Natural killer cell (primary cell): ENCODE measurements at regions not wholly inside any gene's neighbourhood (a gene's known extent, or its start where the extent isn't known, plus 50 kb on each side); places are given as distances from the start of the nearest gene placed in this dataset.

Source experiments
- ATAC-seq, 3 donors: fragments of 150-1000 bp in 2 of 3; fragments of 200-7000 bp in 1 of 3; cut with Tn5 transposase; 1 replicate in 1 of 3; 2 replicates in 2 of 3; pipeline ENCODE4 v1.10.0; 2021; ENCODE audit warnings: mild to moderate bottlenecking in 2 of 3, moderate library complexity in 2 of 3
- DNase-seq, 2 donors: peaks; one replicate each; pipeline versions ENCODE4 v3.0.0 to v3.0.0-alpha.2; 2013 to 2021; ENCODE audit warnings: mixed read lengths in 1 of 2
- H3K27ac ChIP-seq: one replicate; pipeline ENCODE4 v1.5.1; 2013; ENCODE audit warnings: mild to moderate bottlenecking, low read length
- H3K27me3 ChIP-seq: one replicate; pipeline ENCODE4 v1.6.1; 2013; ENCODE audit warnings: low read length; ENCODE audit not compliant: control insufficient read depth, insufficient read depth
- H3K36me3 ChIP-seq: one replicate; pipeline ENCODE4 v1.6.1; 2013; ENCODE audit warnings: low read length; ENCODE audit not compliant: control insufficient read depth, insufficient read depth
- H3K4me1 ChIP-seq: one replicate; pipeline ENCODE4 v1.6.1; 2013; ENCODE audit warnings: low read length; ENCODE audit not compliant: control insufficient read depth, insufficient read depth
- H3K4me3 ChIP-seq: one replicate; pipeline ENCODE4 v1.5.1; 2013; ENCODE audit warnings: low read length
- H3K9me3 ChIP-seq: one replicate; pipeline ENCODE4 v1.6.1; 2013; ENCODE audit warnings: low read length; ENCODE audit not compliant: control insufficient read depth, insufficient read depth
- H3K27ac Mint-ChIP-seq, 2 donors: one replicate each; pipeline ENCODE4 v1.8.0; 2022; ENCODE audit warnings: mild to moderate bottlenecking in 2 of 2, mixed read lengths in 2 of 2, moderate library complexity in 1 of 2
- H3K27me3 Mint-ChIP-seq, 2 donors: one replicate each; pipeline ENCODE4 v1.8.0; 2022; ENCODE audit warnings: low read depth in 2 of 2, mixed read lengths in 2 of 2
- H3K36me3 Mint-ChIP-seq: one replicate; pipeline ENCODE4 v1.8.0; 2022; ENCODE audit warnings: mixed read lengths
- H3K4me1 Mint-ChIP-seq, 2 donors: one replicate each; pipeline ENCODE4 v1.8.0; 2022; ENCODE audit warnings: mixed read lengths in 2 of 2
- H3K4me3 Mint-ChIP-seq: one replicate; pipeline ENCODE4 v1.8.0; 2022; ENCODE audit warnings: mild to moderate bottlenecking, moderate library complexity, mixed read lengths
- H3K9me3 Mint-ChIP-seq, 2 donors: one replicate each; pipeline ENCODE4 v1.8.0; 2022; ENCODE audit warnings: mixed read lengths in 2 of 2
- WGBS: methylation state at CpG from one replicate; pipeline ENCODE4 v1.1.7; 2013; ENCODE audit warnings: missing lambda C conversion rate; ENCODE audit not compliant: insufficient coverage; 5-methylcytosine and 5-hydroxymethylcytosine counted together
- intact Hi-C: fragments of 100-400 bp; cut with micrococcal nuclease; formaldehyde crosslinking; loops from one replicate; pipeline ENCODE4 v1.14.2; 2022
- TF ChIP-seq, protein P1 (sequence below): fragments of 200-600 bp; IDR thresholded peaks from one replicate; pipeline ENCODE4 v1.8.0; 2022; ENCODE audit warnings: antibody characterized with exemption

DNA sequence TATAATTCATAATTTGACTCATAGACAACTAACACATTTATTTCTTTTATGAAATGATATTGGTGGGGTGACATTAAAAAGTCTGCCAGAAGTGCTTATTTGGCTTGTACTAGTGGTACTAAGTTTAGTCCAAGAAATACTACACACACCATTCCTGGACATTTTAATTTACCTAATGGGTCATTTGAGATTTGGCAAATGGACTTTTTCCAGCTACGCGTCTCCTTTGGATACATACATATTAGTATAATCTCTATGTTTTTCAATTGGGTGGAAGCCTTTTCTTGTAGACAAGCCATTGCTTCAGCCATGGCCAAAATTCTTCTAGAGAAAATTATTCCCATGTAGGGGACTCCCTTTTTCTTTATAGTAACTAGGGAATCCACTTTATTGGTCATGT is 968.5 kb downstream of the C4orf33 start:
- Mint-ChIP-seq H3K4me3 (no peak overlapping the region), H3K27me3 (no peaks in the 10 kb centered on the region), H3K4me1 (no peaks in the 10 kb centered on the region), H3K27ac (no peak overlapping the region), H3K9me3 (peaks cover 2 to 13% of the 10 kb centered on the region in 2 donors), H3K36me3 (no peaks in the 10 kb centered on the region)
- Histone ChIP-seq H3K27me3 (no peaks in the 10 kb centered on the region), H3K4me1 (no peaks in the 10 kb centered on the region), H3K9me3 (no peaks in the 10 kb centered on the region), H3K4me3 (no peak overlapping the region), H3K27ac (no peak overlapping the region), H3K36me3 (no peaks in the 10 kb centered on the region)
- no CpG with 5 or more reads among the region's 2 CpGs for WGBS
- ATAC-seq (no peak), DNase-seq (no peak)
- TF ChIP-seq, protein P1, sequence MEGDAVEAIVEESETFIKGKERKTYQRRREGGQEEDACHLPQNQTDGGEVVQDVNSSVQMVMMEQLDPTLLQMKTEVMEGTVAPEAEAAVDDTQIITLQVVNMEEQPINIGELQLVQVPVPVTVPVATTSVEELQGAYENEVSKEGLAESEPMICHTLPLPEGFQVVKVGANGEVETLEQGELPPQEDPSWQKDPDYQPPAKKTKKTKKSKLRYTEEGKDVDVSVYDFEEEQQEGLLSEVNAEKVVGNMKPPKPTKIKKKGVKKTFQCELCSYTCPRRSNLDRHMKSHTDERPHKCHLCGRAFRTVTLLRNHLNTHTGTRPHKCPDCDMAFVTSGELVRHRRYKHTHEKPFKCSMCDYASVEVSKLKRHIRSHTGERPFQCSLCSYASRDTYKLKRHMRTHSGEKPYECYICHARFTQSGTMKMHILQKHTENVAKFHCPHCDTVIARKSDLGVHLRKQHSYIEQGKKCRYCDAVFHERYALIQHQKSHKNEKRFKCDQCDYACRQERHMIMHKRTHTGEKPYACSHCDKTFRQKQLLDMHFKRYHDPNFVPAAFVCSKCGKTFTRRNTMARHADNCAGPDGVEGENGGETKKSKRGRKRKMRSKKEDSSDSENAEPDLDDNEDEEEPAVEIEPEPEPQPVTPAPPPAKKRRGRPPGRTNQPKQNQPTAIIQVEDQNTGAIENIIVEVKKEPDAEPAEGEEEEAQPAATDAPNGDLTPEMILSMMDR: no peak
- intact Hi-C loops: no loop called here

DNA sequence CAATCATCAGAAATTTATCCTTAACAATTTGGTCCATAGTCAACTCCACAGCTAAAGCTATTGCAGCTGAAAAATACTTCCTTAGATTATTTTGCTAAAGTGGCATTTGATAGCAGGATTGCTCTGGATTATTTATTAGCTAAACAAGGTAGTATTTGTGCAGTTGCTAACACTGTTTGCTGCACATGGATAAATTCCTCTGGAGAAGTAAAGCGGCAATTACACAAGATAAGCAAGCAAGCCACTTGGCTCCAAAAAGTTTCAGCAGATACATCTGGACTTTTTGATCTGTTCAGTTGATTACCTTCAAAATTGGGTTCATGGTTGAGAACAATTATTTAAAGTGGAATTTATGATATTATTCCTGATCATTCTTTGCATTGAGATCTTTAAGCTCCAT is 971.5 kb downstream of the C4orf33 start:
- DNase-seq: no peak
- H3K27ac ChIP-seq: no peak overlapping the region
- no peak overlapping the region for H3K4me3 Mint-ChIP-seq
- WGBS: 92% methylated on average over 1 of the region's 1 CpG
- H3K27me3 ChIP-seq: no peaks in the 10 kb centered on the region
- TF ChIP-seq, protein P1: no peak
- H3K36me3 Mint-ChIP-seq: no peaks in the 10 kb centered on the region
- H3K36me3 ChIP-seq: no peaks in the 10 kb centered on the region
- peaks cover 3% of the 10 kb centered on the region for H3K9me3 ChIP-seq
- ATAC-seq: no peak
- peaks cover 2 to 11% of the 10 kb centered on the region in 2 donors for H3K9me3 Mint-ChIP-seq
- H3K27ac Mint-ChIP-seq: no peak overlapping the region
- H3K4me1 Mint-ChIP-seq: no peaks in the 10 kb centered on the region
- intact Hi-C loops: no loop called here
- H3K4me3 ChIP-seq: no peak overlapping the region
- no peaks in the 10 kb centered on the region for H3K27me3 Mint-ChIP-seq
- H3K4me1 ChIP-seq: no peaks in the 10 kb centered on the region

DNA sequence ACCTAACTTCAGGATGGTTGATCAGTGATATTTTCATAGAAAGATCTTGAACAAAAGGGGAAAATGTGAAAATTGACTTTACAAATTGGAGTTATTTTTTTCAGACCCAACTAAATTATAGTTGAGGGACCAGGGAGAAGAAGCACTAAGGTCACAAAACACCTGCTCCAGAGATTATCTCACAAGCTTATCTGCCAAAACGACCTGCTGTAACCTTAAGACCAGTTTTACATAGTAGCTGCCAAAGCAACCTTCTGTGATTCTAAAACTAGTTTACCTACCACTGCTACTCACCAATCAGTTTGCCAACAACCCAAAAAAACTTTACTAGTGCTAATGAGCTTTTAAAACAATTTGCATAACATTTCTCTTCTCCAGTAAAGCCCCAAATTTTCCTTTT is 972.1 kb downstream of the C4orf33 start:
- H3K36me3 Mint-ChIP-seq: no peaks in the 10 kb centered on the region
- Histone ChIP-seq H3K27me3 (no peaks in the 10 kb centered on the region), H3K27ac (no peak overlapping the region), H3K4me3 (no peak overlapping the region), H3K9me3 (peaks cover 3% of the 10 kb centered on the region), H3K4me1 (no peaks in the 10 kb centered on the region), H3K36me3 (no peaks in the 10 kb centered on the region)
- 16% methylated on average over 1 of the region's 1 CpG for WGBS
- intact Hi-C loops: no loop called here
- H3K27me3 Mint-ChIP-seq: no peaks in the 10 kb centered on the region
- no peak overlapping the region for H3K27ac Mint-ChIP-seq
- H3K4me3 Mint-ChIP-seq: no peak overlapping the region
- no peaks in the 10 kb centered on the region for H3K4me1 Mint-ChIP-seq
- TF ChIP-seq, protein P1: no peak
- DNase-seq: no peak
- no peak for ATAC-seq
- H3K9me3 Mint-ChIP-seq: peaks cover 2 to 9% of the 10 kb centered on the region in 2 donors

DNA sequence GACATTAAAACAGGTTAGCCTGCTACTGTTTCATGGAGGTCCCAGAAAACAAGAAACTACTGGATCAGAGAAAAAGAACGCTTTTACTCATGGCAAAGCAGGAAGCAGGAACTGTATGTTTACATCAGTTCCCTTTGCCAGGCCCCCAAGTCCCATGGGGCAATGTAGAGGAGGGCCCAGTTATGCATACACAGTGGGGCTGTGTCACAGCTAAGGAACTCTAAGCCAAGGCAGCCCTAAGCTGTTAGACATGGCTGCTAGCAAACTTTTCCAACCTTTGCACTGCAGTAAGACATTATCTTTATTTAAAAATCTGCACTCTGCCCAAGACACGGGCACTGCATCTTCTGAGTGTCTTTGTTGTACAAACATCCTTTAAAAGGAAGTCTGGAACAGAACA is 975.8 kb downstream of the C4orf33 start:
- Mint-ChIP-seq H3K36me3 (no peaks in the 10 kb centered on the region), H3K27me3 (no peaks in the 10 kb centered on the region), H3K27ac (no peak overlapping the region), H3K4me1 (no peaks in the 10 kb centered on the region), H3K9me3 (peaks cover 9 to 11% of the 10 kb centered on the region in 2 donors), H3K4me3 (no peak overlapping the region)
- Histone ChIP-seq H3K4me1 (no peaks in the 10 kb centered on the region), H3K27me3 (no peaks in the 10 kb centered on the region), H3K36me3 (no peaks in the 10 kb centered on the region), H3K27ac (no peak overlapping the region), H3K9me3 (peaks cover 3% of the 10 kb centered on the region), H3K4me3 (no peak overlapping the region)
- intact Hi-C loops: no loop called here
- ATAC-seq (no peak), DNase-seq (no peak)
- TF ChIP-seq, protein P1: no peak
- WGBS: 82% methylated on average over 2 of the region's 2 CpGs
